IMR-90 (cell line): ENCODE measurements at regions not wholly inside any gene's neighbourhood (a gene's known extent, or its start where the extent isn't known, plus 50 kb on each side); places are given as distances from the start of the nearest gene placed in this dataset.

Source experiments
- ATAC-seq: fragments of 200-7000 bp; cut with Tn5 transposase; 2 replicates; pipeline ENCODE4 v1.9.1; 2020; ENCODE audit warnings: low read depth, mild to moderate bottlenecking, moderate library complexity
- BruUV-seq: library from RNA; stranded (reverse); fragments of 400-500 nt; replicated peaks from 2 replicates; lab custom pipeline; 2021; lab: Mats Ljungman, UMichigan
- CTCF ChIA-PET: fragments of 300-600 bp; formaldehyde crosslinking; extraction: SDS; loops from one replicate; lab custom pipeline; 2021; ENCODE audit warnings: antibody characterized with exemption; lab: Yijun Ruan, JAX
- POLR2A ChIA-PET: fragments of 300-600 bp; sonication (Branson Sonifier 250); formaldehyde crosslinking; loops from one replicate; lab custom pipeline; 2022; ENCODE audit warnings: antibody characterized with exemption; ENCODE audit not compliant: unreplicated experiment; lab: Charles Lee
- DNase-seq: peaks from one replicate; pipeline ENCODE4 v3.0.0; 2013
- H2AFZ ChIP-seq: replicated peaks from 2 replicates; pipeline ENCODE3; 2013; ENCODE audit warnings: low read length, mild to moderate bottlenecking; ENCODE audit not compliant: poor library complexity
- H2AK5ac ChIP-seq: 2 replicates; pipeline ENCODE4 v1.6.1; 2013; ENCODE audit warnings: low read depth, low read length, inconsistent platforms
- H2AK9ac ChIP-seq: replicated peaks from 2 replicates; pipeline ENCODE3; 2013; ENCODE audit warnings: mild to moderate bottlenecking, low read depth, low read length, moderate library complexity; ENCODE audit not compliant: poor library complexity
- H2BK120ac ChIP-seq: 2 replicates; pipeline ENCODE4 v1.6.1; 2013; ENCODE audit warnings: low read depth, low read length, inconsistent platforms
- H2BK15ac ChIP-seq: 3 replicates; pipeline ENCODE4 v1.6.1; 2013; ENCODE audit warnings: low read depth, low read length, inconsistent platforms
- H2BK20ac ChIP-seq: 2 replicates; pipeline ENCODE4 v1.6.1; 2013; ENCODE audit warnings: low read depth, mild to moderate bottlenecking, inconsistent platforms, low read length, moderate library complexity
- H2BK5ac ChIP-seq: 2 replicates; pipeline ENCODE4 v1.6.1; 2013; ENCODE audit warnings: mild to moderate bottlenecking, low read depth, low read length, inconsistent platforms; ENCODE audit not compliant: poor library complexity, severe bottlenecking
- H3K14ac ChIP-seq: replicated peaks from 2 replicates; pipeline ENCODE4 v1.6.1; 2013; ENCODE audit warnings: low read depth, low read length, inconsistent platforms
- H3K18ac ChIP-seq: 2 replicates; pipeline ENCODE4 v1.6.1; 2013; ENCODE audit warnings: low read depth, low read length, control low read depth
- H3K23ac ChIP-seq: 2 replicates; pipeline ENCODE4 v1.6.1; 2013; ENCODE audit warnings: low read depth, low read length, inconsistent platforms
- H3K27ac ChIP-seq: 2 replicates; pipeline ENCODE4 v1.5.1; 2013; ENCODE audit warnings: mild to moderate bottlenecking, control low read depth, low read length; ENCODE audit not compliant: insufficient read depth
- H3K27me3 ChIP-seq: 2 replicates; pipeline ENCODE4 v1.6.1; 2013; ENCODE audit warnings: low read length; ENCODE audit not compliant: control insufficient read depth, insufficient read depth
- H3K36me3 ChIP-seq: 2 replicates; pipeline ENCODE4 v1.6.1; 2013; ENCODE audit warnings: low read length, mixed read lengths; ENCODE audit not compliant: control insufficient read depth, insufficient read depth
- H3K4ac ChIP-seq: 2 replicates; pipeline ENCODE4 v1.6.1; 2013; ENCODE audit warnings: low read depth, low read length, inconsistent platforms
- H3K4me1 ChIP-seq: 2 replicates; pipeline ENCODE4 v1.6.1; 2013; ENCODE audit warnings: low read length, mixed read lengths; ENCODE audit not compliant: control insufficient read depth, insufficient read depth
- H3K4me2 ChIP-seq: 2 replicates; pipeline ENCODE4 v1.6.1; 2013; ENCODE audit warnings: low read depth, mild to moderate bottlenecking, control low read depth, low read length, moderate library complexity
- H3K4me3 ChIP-seq: 2 replicates; pipeline ENCODE4 v1.5.1; 2013; ENCODE audit warnings: low read depth, mild to moderate bottlenecking, control low read depth, low read length, moderate library complexity; ENCODE audit not compliant: insufficient read depth
- H3K56ac ChIP-seq: 2 replicates; pipeline ENCODE4 v1.6.1; 2013; ENCODE audit warnings: low read length, inconsistent platforms; ENCODE audit not compliant: insufficient read depth; ENCODE audit errors: extremely low read depth
- H3K79me1 ChIP-seq, 2 experiments: 2 replicates each; pipeline ENCODE4 v1.6.1; 2013; ENCODE audit warnings: low read length in 2 of 2, inconsistent platforms in 1 of 2, low read depth in 1 of 2
- H3K9ac ChIP-seq: 2 replicates; pipeline ENCODE4 v1.6.1; 2013; ENCODE audit warnings: low read depth, low read length, control low read depth
- H3K9me1 ChIP-seq: 2 replicates; pipeline ENCODE4 v1.6.1; 2013; ENCODE audit warnings: low read length, inconsistent platforms; ENCODE audit not compliant: insufficient read depth
- H3K9me3 ChIP-seq: 2 replicates; pipeline ENCODE4 v1.6.1; 2013; ENCODE audit warnings: low read length; ENCODE audit not compliant: control insufficient read depth, insufficient read depth
- H4K20me1 ChIP-seq: 2 replicates; pipeline ENCODE4 v1.6.1; 2013; ENCODE audit warnings: low read length, inconsistent platforms; ENCODE audit not compliant: insufficient read depth
- H4K5ac ChIP-seq: 2 replicates; pipeline ENCODE4 v1.6.1; 2013; ENCODE audit warnings: mild to moderate bottlenecking, low read depth, low read length, control low read depth
- H4K8ac ChIP-seq, 2 experiments: 2 replicates each; pipeline ENCODE4 v1.6.1; 2013; ENCODE audit warnings: low read depth in 2 of 2, low read length in 2 of 2, control low read depth in 1 of 2, inconsistent platforms in 1 of 2
- H4K91ac ChIP-seq: 2 replicates; pipeline ENCODE4 v1.6.1; 2013; ENCODE audit warnings: low read depth, low read length, inconsistent platforms; ENCODE audit not compliant: insufficient read depth
- BHLHE40 ChIP-seq: fragments of 150-350 bp; IDR thresholded peaks from 2 replicates; pipeline ENCODE4 v1.6.1; 2016; ENCODE audit warnings: mild to moderate bottlenecking, low read depth, low read length
- CEBPB ChIP-seq: IDR thresholded peaks from 2 replicates; pipeline ENCODE4 v1.6.1; 2012; ENCODE audit warnings: low read depth, low read length, improper control_type of control experiment
- CHD1 ChIP-seq: IDR thresholded peaks from 2 replicates; pipeline ENCODE4 v1.6.1; 2012; ENCODE audit warnings: low read depth, low read length, improper control_type of control experiment
- ELK1 ChIP-seq: fragments of 150-350 bp; IDR thresholded peaks from 2 replicates; pipeline ENCODE4 v1.6.1; 2016; ENCODE audit warnings: low read depth, mild to moderate bottlenecking, low read length, moderate library complexity, borderline replicate concordance
- FOS ChIP-seq: fragments of 150-350 bp; IDR thresholded peaks from 2 replicates; pipeline ENCODE4 v1.6.1; 2016; ENCODE audit warnings: low read depth, low read length
- MAFK ChIP-seq: IDR thresholded peaks from 2 replicates; pipeline ENCODE4 v1.6.1; 2012; ENCODE audit warnings: low read depth, low read length, improper control_type of control experiment
- MAZ ChIP-seq: IDR thresholded peaks from 2 replicates; pipeline ENCODE4 v1.6.1; 2012; ENCODE audit warnings: low read depth, mild to moderate bottlenecking, low read length, improper control_type of control experiment, moderate library complexity, borderline replicate concordance
- MXI1 ChIP-seq: IDR thresholded peaks from 2 replicates; pipeline ENCODE4 v1.6.1; 2012; ENCODE audit warnings: low read depth, mild to moderate bottlenecking, low read length, moderate library complexity, borderline replicate concordance
- NFE2L2 ChIP-seq: fragments of 150-350 bp; IDR thresholded peaks from 2 replicates; pipeline ENCODE4 v1.6.1; 2016; ENCODE audit warnings: low read depth, mild to moderate bottlenecking, low read length
- POLR2A ChIP-seq: IDR thresholded peaks from 2 replicates; pipeline ENCODE4 v1.6.1; 2012; ENCODE audit warnings: mild to moderate bottlenecking, low read depth, low read length
- RAD21 ChIP-seq: IDR thresholded peaks from 2 replicates; pipeline ENCODE4 v1.6.1; 2012; ENCODE audit warnings: low read length, improper control_type of control experiment
- RCOR1 ChIP-seq: IDR thresholded peaks from 2 replicates; pipeline ENCODE4 v1.6.1; 2012; ENCODE audit warnings: mild to moderate bottlenecking, low read length, improper control_type of control experiment; ENCODE audit not compliant: insufficient replicate concordance
- RFX5 ChIP-seq: IDR thresholded peaks from 2 replicates; pipeline ENCODE4 v1.8.0; 2012; ENCODE audit warnings: low read depth, mild to moderate bottlenecking, low read length, moderate library complexity
- SMC3 ChIP-seq: fragments of 150-350 bp; IDR thresholded peaks from 2 replicates; pipeline ENCODE4 v1.6.1; 2016; ENCODE audit warnings: low read depth, mild to moderate bottlenecking, antibody characterized with exemption, low read length, moderate library complexity
- WGBS, 2 experiments: methylation state at CpG; one replicate each; pipeline versions ENCODE4 v1.1.5 to v1.1.7; 2013; ENCODE audit warnings: missing lambda C conversion rate in 2 of 2; ENCODE audit not compliant: insufficient read length in 1 of 2; ENCODE audit errors: extremely low coverage in 2 of 2; 5-methylcytosine and 5-hydroxymethylcytosine counted together
- dilution Hi-C: fragments of 300-500 bp; cut with HindIII; formaldehyde crosslinking; loops from one replicate; pipeline ENCODE4 v1.14.3; 2018; ENCODE audit warnings: low sequenced_read_pairs; ENCODE audit not compliant: unreplicated experiment
- in situ Hi-C: fragments of 300-500 bp; cut with MboI; formaldehyde crosslinking; loops from 3 replicates; pipeline ENCODE4 v1.14.3; 2019; ENCODE audit warnings: low sequenced_read_pairs, inconsistent platforms, mixed read lengths
- intact Hi-C: fragments of 100-400 bp; cut with micrococcal nuclease; formaldehyde crosslinking; loops from 2 replicates; pipeline ENCODE4 v1.10.0; 2022
- TF ChIP-seq, protein P1 (sequence below): conservative IDR thresholded peaks from 2 replicates; pipeline ENCODE4 v1.5.1; 2012; ENCODE audit warnings: mild to moderate bottlenecking, low read depth, low read length, improper control_type of control experiment
- TF ChIP-seq, protein P2 (sequence below): fragments of 150-350 bp; IDR thresholded peaks from 2 replicates; pipeline ENCODE4 v1.6.1; 2017; ENCODE audit warnings: mild to moderate bottlenecking, antibody characterized with exemption, low read length, low read depth

DNA sequence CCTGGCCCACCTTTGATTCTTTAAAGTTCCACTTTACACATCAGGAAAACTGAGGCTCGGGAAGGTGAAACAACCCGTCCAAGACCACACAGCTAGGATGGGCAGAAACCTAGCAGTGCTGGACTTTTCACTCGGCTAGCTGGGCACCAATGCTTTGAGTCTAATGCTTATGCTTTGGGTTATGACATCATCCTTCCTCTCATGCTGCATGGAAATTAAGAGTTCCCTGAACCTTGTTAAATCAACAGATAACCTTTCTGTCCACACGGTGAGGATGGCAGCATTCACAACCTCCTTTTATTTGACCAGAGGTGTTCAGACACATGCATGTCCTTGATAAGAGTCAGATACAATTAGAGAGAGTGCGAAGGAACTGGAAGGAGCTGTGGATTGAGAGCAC, 138.4 kb downstream of the UQCRFS1 start:
- Histone ChIP-seq H3K14ac (no peak overlapping the region), H3K4ac (no peak overlapping the region), H3K18ac (no peak overlapping the region), H3K36me3 (no peaks in the 10 kb centered on the region), H3K9ac (no peak overlapping the region), H2BK20ac (no peak overlapping the region), H2AFZ (no peak overlapping the region), H3K27me3 (no peaks in the 10 kb centered on the region), H2BK120ac (no peak overlapping the region), H4K20me1 (no peaks in the 10 kb centered on the region), H3K23ac (no peak overlapping the region), H2AK5ac (no peak overlapping the region), H3K9me3 (no peaks in the 10 kb centered on the region; the same call in 1 of the 2 replicates), H2BK5ac (no peak overlapping the region), H4K5ac (no peak overlapping the region), H3K79me1 (no peaks in the 10 kb centered on the region), H3K27ac (no peak overlapping the region), H3K4me1 (no peaks in the 10 kb centered on the region), H3K56ac (no peak overlapping the region), H3K9me1 (no peaks in the 10 kb centered on the region), H3K4me2 (no peak overlapping the region), H2BK15ac (no peak overlapping the region), H4K91ac (no peak overlapping the region), H4K8ac (no peak overlapping the region), H2AK9ac (no peak overlapping the region), H3K4me3 (no peak overlapping the region)
- in situ Hi-C loops (no loop called here), intact Hi-C loops (no loop called here), dilution Hi-C loops (no loop called here)
- ATAC-seq (no peak), DNase-seq (no peak)
- ChIA-PET CTCF (no interaction called here), POLR2A (no interaction called here)
- no TSS peak for BruUV-seq
- WGBS, 2 experiments: no CpG with 5 or more reads among the region's 5 CpGs
- no peak for TF ChIP-seq RAD21
- no peak for TF ChIP-seq RCOR1
- TF ChIP-seq, protein P1, sequence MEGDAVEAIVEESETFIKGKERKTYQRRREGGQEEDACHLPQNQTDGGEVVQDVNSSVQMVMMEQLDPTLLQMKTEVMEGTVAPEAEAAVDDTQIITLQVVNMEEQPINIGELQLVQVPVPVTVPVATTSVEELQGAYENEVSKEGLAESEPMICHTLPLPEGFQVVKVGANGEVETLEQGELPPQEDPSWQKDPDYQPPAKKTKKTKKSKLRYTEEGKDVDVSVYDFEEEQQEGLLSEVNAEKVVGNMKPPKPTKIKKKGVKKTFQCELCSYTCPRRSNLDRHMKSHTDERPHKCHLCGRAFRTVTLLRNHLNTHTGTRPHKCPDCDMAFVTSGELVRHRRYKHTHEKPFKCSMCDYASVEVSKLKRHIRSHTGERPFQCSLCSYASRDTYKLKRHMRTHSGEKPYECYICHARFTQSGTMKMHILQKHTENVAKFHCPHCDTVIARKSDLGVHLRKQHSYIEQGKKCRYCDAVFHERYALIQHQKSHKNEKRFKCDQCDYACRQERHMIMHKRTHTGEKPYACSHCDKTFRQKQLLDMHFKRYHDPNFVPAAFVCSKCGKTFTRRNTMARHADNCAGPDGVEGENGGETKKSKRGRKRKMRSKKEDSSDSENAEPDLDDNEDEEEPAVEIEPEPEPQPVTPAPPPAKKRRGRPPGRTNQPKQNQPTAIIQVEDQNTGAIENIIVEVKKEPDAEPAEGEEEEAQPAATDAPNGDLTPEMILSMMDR: no peak
- no peak for TF ChIP-seq NFE2L2
- TF ChIP-seq CEBPB: no peak
- no peak for TF ChIP-seq CHD1
- no peak for TF ChIP-seq ELK1
- TF ChIP-seq, protein P2, sequence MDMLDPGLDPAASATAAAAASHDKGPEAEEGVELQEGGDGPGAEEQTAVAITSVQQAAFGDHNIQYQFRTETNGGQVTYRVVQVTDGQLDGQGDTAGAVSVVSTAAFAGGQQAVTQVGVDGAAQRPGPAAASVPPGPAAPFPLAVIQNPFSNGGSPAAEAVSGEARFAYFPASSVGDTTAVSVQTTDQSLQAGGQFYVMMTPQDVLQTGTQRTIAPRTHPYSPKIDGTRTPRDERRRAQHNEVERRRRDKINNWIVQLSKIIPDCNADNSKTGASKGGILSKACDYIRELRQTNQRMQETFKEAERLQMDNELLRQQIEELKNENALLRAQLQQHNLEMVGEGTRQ: no peak
- no peak for TF ChIP-seq BHLHE40
- no peak for TF ChIP-seq POLR2A
- no peak for TF ChIP-seq MXI1
- no peak for TF ChIP-seq FOS
- TF ChIP-seq SMC3: no peak
- TF ChIP-seq RFX5: no peak
- no peak for TF ChIP-seq MAFK
- no peak for TF ChIP-seq MAZ
